ENCODE measurements at regions not wholly inside any gene's neighbourhood (a gene's known extent, or its start where the extent isn't known, plus 50 kb on each side); places are given as distances from the start of the nearest gene placed in this dataset.
A peak's percentile ranks its signal among the peaks of the same experiment; 100 is the strongest.

DNA sequence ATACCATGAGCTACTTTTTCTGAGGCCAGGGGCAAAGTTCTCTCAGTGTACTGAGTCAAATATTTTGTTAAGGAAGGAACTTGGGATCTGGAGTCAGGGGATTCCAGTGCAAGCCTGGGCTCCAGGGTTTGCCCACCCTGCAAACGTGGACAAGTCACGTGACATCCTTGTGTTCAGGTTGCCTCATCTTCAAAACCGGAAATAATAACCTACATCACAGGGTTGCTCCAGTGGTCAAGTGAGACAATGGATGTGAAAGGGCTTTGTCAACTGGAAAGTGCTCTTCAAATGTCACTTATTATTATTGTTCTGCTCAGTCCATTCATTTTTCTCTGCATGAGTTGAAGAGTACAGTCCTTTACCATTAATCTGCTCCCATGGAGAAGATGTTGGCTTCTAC lies 414.9 kb downstream of the COG6 start:
- Mint-ChIP-seq H3K27ac (ENCODE audit: unreplicated experiment) (no peak overlapping the region), H3K27me3 (ENCODE audit: low read depth, unreplicated experiment) (peaks cover 1% of the 10 kb centered on the region), H3K4me1 (ENCODE audit: low read depth, unreplicated experiment) (peaks cover under 1% of the 10 kb centered on the region), H3K4me3 (ENCODE audit: unreplicated experiment) (no peak overlapping the region), H3K9me3 (ENCODE audit: unreplicated experiment) (no peaks in the 10 kb centered on the region), H3K36me3 (ENCODE audit: low read depth, unreplicated experiment) (no peaks in the 10 kb centered on the region)
- H3K27me3 ChIP-seq (ENCODE audit: insufficient read depth, low read length): no peaks in the 10 kb centered on the region
- no peak overlapping the region for H3K4me2 ChIP-seq (ENCODE audit: low read length)
- H3K27ac ChIP-seq (ENCODE audit: low read depth, low read length): no peak overlapping the region
- no peaks in the 10 kb centered on the region for H3K36me3 ChIP-seq (ENCODE audit: insufficient read depth, low read length)
- H3K79me2 ChIP-seq (ENCODE audit: insufficient read depth, low read length): no peaks in the 10 kb centered on the region
- DNase-seq (ENCODE audit: low read depth) (no peak), FAIRE-seq (no peak)
- TF ChIP-seq, protein P1, sequence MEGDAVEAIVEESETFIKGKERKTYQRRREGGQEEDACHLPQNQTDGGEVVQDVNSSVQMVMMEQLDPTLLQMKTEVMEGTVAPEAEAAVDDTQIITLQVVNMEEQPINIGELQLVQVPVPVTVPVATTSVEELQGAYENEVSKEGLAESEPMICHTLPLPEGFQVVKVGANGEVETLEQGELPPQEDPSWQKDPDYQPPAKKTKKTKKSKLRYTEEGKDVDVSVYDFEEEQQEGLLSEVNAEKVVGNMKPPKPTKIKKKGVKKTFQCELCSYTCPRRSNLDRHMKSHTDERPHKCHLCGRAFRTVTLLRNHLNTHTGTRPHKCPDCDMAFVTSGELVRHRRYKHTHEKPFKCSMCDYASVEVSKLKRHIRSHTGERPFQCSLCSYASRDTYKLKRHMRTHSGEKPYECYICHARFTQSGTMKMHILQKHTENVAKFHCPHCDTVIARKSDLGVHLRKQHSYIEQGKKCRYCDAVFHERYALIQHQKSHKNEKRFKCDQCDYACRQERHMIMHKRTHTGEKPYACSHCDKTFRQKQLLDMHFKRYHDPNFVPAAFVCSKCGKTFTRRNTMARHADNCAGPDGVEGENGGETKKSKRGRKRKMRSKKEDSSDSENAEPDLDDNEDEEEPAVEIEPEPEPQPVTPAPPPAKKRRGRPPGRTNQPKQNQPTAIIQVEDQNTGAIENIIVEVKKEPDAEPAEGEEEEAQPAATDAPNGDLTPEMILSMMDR (IDR thresholded peaks at IDR 0.05; ENCODE audit: insufficient read depth, low read depth, low read length): no peak
- TF ChIP-seq EZH2 (IDR thresholded peaks at IDR 0.05; ENCODE audit: insufficient read depth, low read length): no peak
- H3K9ac ChIP-seq (ENCODE audit: low read length): no peak overlapping the region
- no peaks in the 10 kb centered on the region for H3K9me3 ChIP-seq (ENCODE audit: insufficient read depth, low read depth, low read length)
- H3K4me3 ChIP-seq (ENCODE audit: insufficient read depth, low read depth, low read length): no peak overlapping the region
- no peak overlapping the region for H2AFZ ChIP-seq (ENCODE audit: low read depth, low read length)
- no peaks in the 10 kb centered on the region for H4K20me1 ChIP-seq (ENCODE audit: insufficient read depth, low read length)
- no peaks in the 10 kb centered on the region for H3K4me1 ChIP-seq (ENCODE audit: insufficient read depth, low read length)

DNA sequence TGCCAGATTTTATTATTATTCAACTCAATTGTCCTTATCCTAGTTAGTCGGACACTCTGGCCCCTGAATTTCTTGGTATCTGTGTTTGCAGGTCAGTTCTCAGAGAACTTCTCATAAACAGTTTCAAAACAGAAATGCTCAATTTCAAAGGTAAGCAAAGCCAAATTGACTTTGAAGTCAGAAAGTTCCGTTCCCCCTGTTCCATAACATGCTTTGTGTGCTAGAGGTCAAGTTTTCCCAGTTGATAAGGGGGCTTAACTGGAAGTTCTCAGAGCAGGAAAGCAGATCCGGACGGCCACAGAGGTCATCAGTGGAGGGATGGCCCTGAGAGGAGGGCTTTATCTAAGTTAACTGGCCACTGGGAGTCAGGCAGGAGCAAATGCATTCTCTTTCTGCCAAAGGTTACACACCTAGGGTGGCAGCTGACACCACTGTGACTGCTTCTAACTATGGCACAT lies 417.2 kb downstream of the COG6 start:
- Histone ChIP-seq H3K79me2 (ENCODE audit: insufficient read depth, low read length) (no peaks in the 10 kb centered on the region), H2AFZ (ENCODE audit: low read depth, low read length) (no peak overlapping the region), H3K36me3 (ENCODE audit: insufficient read depth, low read length) (no peaks in the 10 kb centered on the region), H3K27ac (ENCODE audit: low read depth, low read length) (no peak overlapping the region), H3K27me3 (ENCODE audit: insufficient read depth, low read length) (no peaks in the 10 kb centered on the region), H3K9me3 (ENCODE audit: insufficient read depth, low read depth, low read length) (no peaks in the 10 kb centered on the region), H4K20me1 (ENCODE audit: insufficient read depth, low read length) (no peaks in the 10 kb centered on the region), H3K4me3 (ENCODE audit: insufficient read depth, low read depth, low read length) (no peak overlapping the region), H3K9ac (ENCODE audit: low read length) (no peak overlapping the region), H3K4me1 (ENCODE audit: insufficient read depth, low read length) (no peaks in the 10 kb centered on the region), H3K4me2 (ENCODE audit: low read length) (no peak overlapping the region)
- H3K36me3 Mint-ChIP-seq (ENCODE audit: low read depth, unreplicated experiment): no peaks in the 10 kb centered on the region
- peaks cover 4% of the 10 kb centered on the region for H3K27me3 Mint-ChIP-seq (ENCODE audit: low read depth, unreplicated experiment)
- H3K4me1 Mint-ChIP-seq (ENCODE audit: low read depth, unreplicated experiment): no peaks in the 10 kb centered on the region
- no peak overlapping the region for H3K27ac Mint-ChIP-seq (ENCODE audit: unreplicated experiment)
- no peak overlapping the region for H3K4me3 Mint-ChIP-seq (ENCODE audit: unreplicated experiment)
- no peaks in the 10 kb centered on the region for H3K9me3 Mint-ChIP-seq (ENCODE audit: unreplicated experiment)
- DNase-seq (ENCODE audit: low read depth): no peak
- FAIRE-seq: no peak
- no peak for TF ChIP-seq EZH2 (IDR thresholded peaks at IDR 0.05; ENCODE audit: insufficient read depth, low read length)
- TF ChIP-seq, protein P1 (IDR thresholded peaks at IDR 0.05; ENCODE audit: insufficient read depth, low read depth, low read length): no peak

DNA sequence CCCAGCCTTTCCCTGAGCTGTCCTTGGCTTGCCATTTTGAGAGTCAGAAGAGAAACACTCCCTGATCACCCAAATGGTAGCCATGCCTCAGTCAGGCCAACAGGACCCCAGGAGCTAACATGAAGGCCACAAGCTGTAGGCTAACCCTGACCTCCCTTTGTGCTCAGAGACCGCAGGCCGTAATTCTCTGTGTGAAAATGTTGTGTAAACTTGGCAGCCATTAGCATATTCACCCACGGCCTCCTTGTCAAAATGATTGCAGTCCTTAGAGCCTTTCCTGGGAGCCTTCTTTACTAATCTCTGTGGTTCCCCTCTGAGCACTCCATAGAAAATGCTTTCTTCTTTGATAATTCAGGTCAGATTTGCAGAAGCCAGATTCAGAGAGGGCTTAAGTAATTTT lies 418.9 kb downstream of the COG6 start:
- Mint-ChIP-seq H3K27me3 (ENCODE audit: low read depth, unreplicated experiment) (peaks cover 4% of the 10 kb centered on the region), H3K4me3 (ENCODE audit: unreplicated experiment) (no peak overlapping the region), H3K36me3 (ENCODE audit: low read depth, unreplicated experiment) (no peaks in the 10 kb centered on the region), H3K9me3 (ENCODE audit: unreplicated experiment) (no peaks in the 10 kb centered on the region), H3K27ac (ENCODE audit: unreplicated experiment) (no peak overlapping the region), H3K4me1 (ENCODE audit: low read depth, unreplicated experiment) (no peaks in the 10 kb centered on the region)
- no peak for FAIRE-seq
- no peak overlapping the region for H3K27ac ChIP-seq (ENCODE audit: low read depth, low read length)
- peak; percentile 77 for DNase-seq (ENCODE audit: low read depth)
- H2AFZ ChIP-seq (ENCODE audit: low read depth, low read length): no peak overlapping the region
- H3K4me1 ChIP-seq (ENCODE audit: insufficient read depth, low read length): no peaks in the 10 kb centered on the region
- no peaks in the 10 kb centered on the region for H3K79me2 ChIP-seq (ENCODE audit: insufficient read depth, low read length)
- H3K4me2 ChIP-seq (ENCODE audit: low read length): no peak overlapping the region
- no peak overlapping the region for H3K9ac ChIP-seq (ENCODE audit: low read length)
- no peak overlapping the region for H3K4me3 ChIP-seq (ENCODE audit: insufficient read depth, low read depth, low read length)
- no peaks in the 10 kb centered on the region for H3K9me3 ChIP-seq (ENCODE audit: insufficient read depth, low read depth, low read length)
- no peaks in the 10 kb centered on the region for H3K36me3 ChIP-seq (ENCODE audit: insufficient read depth, low read length)
- no peak for TF ChIP-seq EZH2 (IDR thresholded peaks at IDR 0.05; ENCODE audit: insufficient read depth, low read length)
- TF ChIP-seq, protein P1 (IDR thresholded peaks at IDR 0.05; ENCODE audit: insufficient read depth, low read depth, low read length): no peak
- no peaks in the 10 kb centered on the region for H3K27me3 ChIP-seq (ENCODE audit: insufficient read depth, low read length)
- no peaks in the 10 kb centered on the region for H4K20me1 ChIP-seq (ENCODE audit: insufficient read depth, low read length)

Data from astrocyte (in vitro differentiated cells and primary cell).